ENCODE measurements at regions not wholly inside any gene's neighbourhood (a gene's known extent, or its start where the extent isn't known, plus 50 kb on each side); places are given as distances from the start of the nearest gene placed in this dataset.

DNA sequence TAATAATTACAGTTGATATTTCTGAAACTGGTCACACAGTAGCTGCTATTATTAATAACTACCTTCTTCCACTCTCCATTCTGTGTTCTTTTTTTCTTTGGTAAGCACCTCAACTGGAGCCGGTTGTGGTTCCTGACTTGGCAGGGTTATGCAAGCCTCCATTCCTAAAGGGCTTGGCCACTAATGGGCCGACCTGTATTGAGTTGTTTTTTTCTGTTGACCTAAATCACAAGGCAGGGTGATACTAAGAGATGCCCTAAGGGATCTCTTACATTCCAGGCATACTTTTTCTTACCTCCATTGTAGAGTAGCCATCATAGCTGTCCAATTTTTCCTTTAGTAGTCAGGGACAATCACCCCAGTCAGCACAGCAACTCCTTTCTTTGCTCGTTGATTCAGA lies 1295.8 kb upstream of the ADGRL3 start:
- Histone ChIP-seq H3K4me3 (ENCODE audit: insufficient read depth, low read depth, low read length) (no peak overlapping the region), H3K4me1 (ENCODE audit: insufficient read depth, low read length) (no peaks in the 10 kb centered on the region), H3K79me2 (ENCODE audit: insufficient read depth, low read length) (no peaks in the 10 kb centered on the region), H3K9ac (ENCODE audit: low read length) (no peak overlapping the region), H3K36me3 (ENCODE audit: insufficient read depth, low read length) (no peaks in the 10 kb centered on the region), H3K27ac (ENCODE audit: low read depth, low read length) (no peak overlapping the region), H2AFZ (ENCODE audit: low read depth, low read length) (no peak overlapping the region), H3K4me2 (ENCODE audit: low read length) (no peak overlapping the region), H3K27me3 (ENCODE audit: insufficient read depth, low read length) (no peaks in the 10 kb centered on the region), H3K9me3 (ENCODE audit: insufficient read depth, low read depth, low read length) (no peaks in the 10 kb centered on the region), H4K20me1 (ENCODE audit: insufficient read depth, low read length) (no peaks in the 10 kb centered on the region)
- no peaks in the 10 kb centered on the region for H3K27me3 Mint-ChIP-seq (ENCODE audit: low read depth, unreplicated experiment)
- H3K4me3 Mint-ChIP-seq (ENCODE audit: unreplicated experiment) = no peak overlapping the region
- TF ChIP-seq, protein P1, sequence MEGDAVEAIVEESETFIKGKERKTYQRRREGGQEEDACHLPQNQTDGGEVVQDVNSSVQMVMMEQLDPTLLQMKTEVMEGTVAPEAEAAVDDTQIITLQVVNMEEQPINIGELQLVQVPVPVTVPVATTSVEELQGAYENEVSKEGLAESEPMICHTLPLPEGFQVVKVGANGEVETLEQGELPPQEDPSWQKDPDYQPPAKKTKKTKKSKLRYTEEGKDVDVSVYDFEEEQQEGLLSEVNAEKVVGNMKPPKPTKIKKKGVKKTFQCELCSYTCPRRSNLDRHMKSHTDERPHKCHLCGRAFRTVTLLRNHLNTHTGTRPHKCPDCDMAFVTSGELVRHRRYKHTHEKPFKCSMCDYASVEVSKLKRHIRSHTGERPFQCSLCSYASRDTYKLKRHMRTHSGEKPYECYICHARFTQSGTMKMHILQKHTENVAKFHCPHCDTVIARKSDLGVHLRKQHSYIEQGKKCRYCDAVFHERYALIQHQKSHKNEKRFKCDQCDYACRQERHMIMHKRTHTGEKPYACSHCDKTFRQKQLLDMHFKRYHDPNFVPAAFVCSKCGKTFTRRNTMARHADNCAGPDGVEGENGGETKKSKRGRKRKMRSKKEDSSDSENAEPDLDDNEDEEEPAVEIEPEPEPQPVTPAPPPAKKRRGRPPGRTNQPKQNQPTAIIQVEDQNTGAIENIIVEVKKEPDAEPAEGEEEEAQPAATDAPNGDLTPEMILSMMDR (IDR thresholded peaks at IDR 0.05; ENCODE audit: insufficient read depth, low read depth, low read length) = no peak
- no peak for TF ChIP-seq EZH2 (IDR thresholded peaks at IDR 0.05; ENCODE audit: insufficient read depth, low read length)
- no peak overlapping the region for H3K27ac Mint-ChIP-seq (ENCODE audit: unreplicated experiment)
- no peaks in the 10 kb centered on the region for H3K36me3 Mint-ChIP-seq (ENCODE audit: low read depth, unreplicated experiment)
- no peaks in the 10 kb centered on the region for H3K9me3 Mint-ChIP-seq (ENCODE audit: unreplicated experiment)
- DNase-seq (ENCODE audit: low read depth) = no peak
- H3K4me1 Mint-ChIP-seq (ENCODE audit: low read depth, unreplicated experiment) = no peaks in the 10 kb centered on the region
- FAIRE-seq = no peak

DNA sequence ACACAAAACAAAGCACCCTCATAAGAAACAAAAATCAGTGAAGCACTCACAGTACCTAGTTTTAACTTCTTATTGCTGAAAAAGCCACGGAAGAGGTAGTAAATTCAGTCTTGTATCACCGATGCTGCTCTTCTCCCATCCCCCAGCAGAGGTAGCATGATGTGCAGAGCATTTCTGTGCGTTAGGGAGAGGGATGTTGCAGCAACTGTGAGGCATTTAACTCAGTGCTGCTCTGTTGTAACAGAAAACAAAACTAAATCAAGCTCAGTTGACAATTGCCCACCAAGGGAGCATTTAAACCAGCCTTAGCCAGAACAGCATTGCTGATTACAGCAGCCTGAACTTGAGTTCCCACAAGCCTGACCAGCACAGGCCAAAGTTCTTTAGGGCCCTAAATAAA lies 1279.7 kb upstream of the ADGRL3 start:
- Histone ChIP-seq H2AFZ (ENCODE audit: low read depth, low read length) (no peak overlapping the region), H3K27me3 (ENCODE audit: insufficient read depth, low read length) (no peaks in the 10 kb centered on the region), H4K20me1 (ENCODE audit: insufficient read depth, low read length) (no peaks in the 10 kb centered on the region), H3K9ac (ENCODE audit: low read length) (no peak overlapping the region), H3K9me3 (ENCODE audit: insufficient read depth, low read depth, low read length) (no peaks in the 10 kb centered on the region), H3K4me1 (ENCODE audit: insufficient read depth, low read length) (no peaks in the 10 kb centered on the region), H3K36me3 (ENCODE audit: insufficient read depth, low read length) (no peaks in the 10 kb centered on the region), H3K79me2 (ENCODE audit: insufficient read depth, low read length) (no peaks in the 10 kb centered on the region), H3K4me3 (ENCODE audit: insufficient read depth, low read depth, low read length) (no peak overlapping the region), H3K27ac (ENCODE audit: low read depth, low read length) (no peak overlapping the region), H3K4me2 (ENCODE audit: low read length) (no peak overlapping the region)
- TF ChIP-seq, protein P1 (IDR thresholded peaks at IDR 0.05; ENCODE audit: insufficient read depth, low read depth, low read length) = no peak
- no peak for TF ChIP-seq EZH2 (IDR thresholded peaks at IDR 0.05; ENCODE audit: insufficient read depth, low read length)
- Mint-ChIP-seq H3K4me1 (ENCODE audit: low read depth, unreplicated experiment) (no peaks in the 10 kb centered on the region), H3K4me3 (ENCODE audit: unreplicated experiment) (no peak overlapping the region), H3K36me3 (ENCODE audit: low read depth, unreplicated experiment) (no peaks in the 10 kb centered on the region), H3K9me3 (ENCODE audit: unreplicated experiment) (no peaks in the 10 kb centered on the region), H3K27ac (ENCODE audit: unreplicated experiment) (no peak overlapping the region), H3K27me3 (ENCODE audit: low read depth, unreplicated experiment) (no peaks in the 10 kb centered on the region)
- DNase-seq (ENCODE audit: low read depth) = no peak
- FAIRE-seq = no peak

DNA sequence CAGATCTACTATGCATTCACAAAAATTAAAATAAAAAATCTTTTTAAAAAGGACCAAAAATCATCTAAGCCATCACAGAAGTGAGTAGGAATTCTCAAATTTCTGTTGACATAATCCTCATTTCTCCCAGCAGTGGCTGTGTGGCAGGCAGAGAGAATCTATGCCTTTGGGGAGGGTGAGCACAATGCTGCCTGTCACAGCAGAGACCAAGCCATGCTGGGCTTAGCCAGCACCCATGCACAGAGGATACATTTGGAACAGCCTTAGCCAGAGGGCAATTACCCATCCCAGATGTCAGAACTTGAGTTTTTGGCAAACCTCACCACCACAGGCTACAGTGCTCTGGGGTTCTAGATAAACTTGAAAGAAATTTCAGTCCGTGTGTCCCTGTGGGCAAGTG lies 1274.8 kb upstream of the ADGRL3 start:
- Histone ChIP-seq H3K9me3 (ENCODE audit: insufficient read depth, low read depth, low read length) (no peaks in the 10 kb centered on the region), H2AFZ (ENCODE audit: low read depth, low read length) (no peak overlapping the region), H3K9ac (ENCODE audit: low read length) (no peak overlapping the region), H3K4me1 (ENCODE audit: insufficient read depth, low read length) (no peaks in the 10 kb centered on the region), H3K4me3 (ENCODE audit: insufficient read depth, low read depth, low read length) (no peak overlapping the region), H3K79me2 (ENCODE audit: insufficient read depth, low read length) (no peaks in the 10 kb centered on the region), H3K4me2 (ENCODE audit: low read length) (no peak overlapping the region), H4K20me1 (ENCODE audit: insufficient read depth, low read length) (no peaks in the 10 kb centered on the region), H3K27ac (ENCODE audit: low read depth, low read length) (no peak overlapping the region), H3K27me3 (ENCODE audit: insufficient read depth, low read length) (no peaks in the 10 kb centered on the region), H3K36me3 (ENCODE audit: insufficient read depth, low read length) (no peaks in the 10 kb centered on the region)
- no peak for DNase-seq (ENCODE audit: low read depth)
- no peak for TF ChIP-seq EZH2 (IDR thresholded peaks at IDR 0.05; ENCODE audit: insufficient read depth, low read length)
- TF ChIP-seq, protein P1 (IDR thresholded peaks at IDR 0.05; ENCODE audit: insufficient read depth, low read depth, low read length) = no peak
- H3K4me1 Mint-ChIP-seq (ENCODE audit: low read depth, unreplicated experiment) = no peaks in the 10 kb centered on the region
- no peak for FAIRE-seq
- no peak overlapping the region for H3K27ac Mint-ChIP-seq (ENCODE audit: unreplicated experiment)
- H3K27me3 Mint-ChIP-seq (ENCODE audit: low read depth, unreplicated experiment) = no peaks in the 10 kb centered on the region
- no peak overlapping the region for H3K4me3 Mint-ChIP-seq (ENCODE audit: unreplicated experiment)
- H3K36me3 Mint-ChIP-seq (ENCODE audit: low read depth, unreplicated experiment) = no peaks in the 10 kb centered on the region
- no peaks in the 10 kb centered on the region for H3K9me3 Mint-ChIP-seq (ENCODE audit: unreplicated experiment)

Measured in astrocyte (in vitro differentiated cells and primary cell).